NCI-H128 (cell line): ENCODE measurements at regions not wholly inside any gene's neighbourhood (a gene's known extent, or its start where the extent isn't known, plus 50 kb on each side); places are given as distances from the start of the nearest gene placed in this dataset.

Source experiments
- DNase-seq: peaks from one replicate; lab custom pipeline; 2025; ENCODE audit not compliant: unreplicated experiment; lab: John Stamatoyannopoulos, UW

DNA sequence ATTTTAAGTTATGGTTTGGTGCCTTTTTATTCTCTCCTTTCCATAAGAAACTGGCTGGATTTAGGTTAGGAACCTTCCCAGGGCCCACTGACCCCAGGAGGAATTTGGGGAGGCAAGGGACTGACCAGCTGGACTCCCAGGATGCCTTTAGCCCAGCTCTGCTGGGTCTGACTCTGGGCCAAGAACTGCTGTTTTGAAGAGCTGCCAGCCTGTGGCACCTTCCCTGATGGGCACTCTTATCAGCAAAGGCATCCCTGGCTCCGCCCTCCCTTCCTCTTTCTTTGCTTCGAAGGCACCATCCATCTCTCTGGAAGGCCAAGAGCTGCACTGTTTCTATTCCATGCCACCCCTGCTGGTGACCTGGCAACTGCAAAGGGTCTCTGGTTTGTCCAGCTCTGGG, 174.7 kb downstream of the POU4F1 start:
- DNase-seq, result no peak

DNA sequence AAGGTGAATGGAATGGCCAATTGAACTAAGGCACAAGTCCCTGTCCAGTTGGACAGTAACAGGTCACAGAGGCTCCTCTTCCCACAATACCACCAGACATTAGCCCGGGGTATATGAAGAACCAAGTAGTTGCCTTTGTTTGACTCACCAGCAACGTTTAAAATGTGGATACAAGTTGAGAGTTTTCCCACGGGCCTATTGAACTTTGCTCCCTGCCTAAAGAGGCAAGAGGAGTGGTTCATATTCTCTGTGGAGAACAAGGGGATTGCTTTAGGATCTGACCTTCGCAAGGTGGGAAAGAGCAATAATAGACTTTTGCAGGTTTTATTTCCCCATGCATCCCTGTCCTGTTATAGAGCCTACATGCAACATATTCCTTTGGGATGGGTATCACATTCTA, 177.2 kb downstream of the POU4F1 start:
- no peak for DNase-seq

DNA sequence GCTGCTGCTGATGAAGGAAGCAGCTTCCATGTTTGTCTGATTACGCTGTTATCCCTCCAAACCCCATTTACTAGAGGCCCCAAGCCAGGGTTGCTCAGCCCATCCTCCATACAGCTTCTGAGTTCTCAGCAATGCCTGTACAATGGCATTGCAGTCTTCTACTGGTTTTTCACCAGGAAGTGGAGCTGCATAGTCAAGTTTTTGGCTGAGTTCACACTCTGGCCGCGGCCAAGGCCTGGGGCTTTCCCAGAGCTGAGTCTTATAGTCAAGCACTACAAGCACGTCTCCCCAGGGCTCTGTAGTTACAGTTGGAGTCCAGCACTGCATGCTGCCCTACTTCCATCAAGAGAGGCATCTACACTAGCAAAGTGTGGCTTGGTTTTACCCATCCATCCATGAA, 182.5 kb downstream of the POU4F1 start:
- DNase-seq, result no peak

DNA sequence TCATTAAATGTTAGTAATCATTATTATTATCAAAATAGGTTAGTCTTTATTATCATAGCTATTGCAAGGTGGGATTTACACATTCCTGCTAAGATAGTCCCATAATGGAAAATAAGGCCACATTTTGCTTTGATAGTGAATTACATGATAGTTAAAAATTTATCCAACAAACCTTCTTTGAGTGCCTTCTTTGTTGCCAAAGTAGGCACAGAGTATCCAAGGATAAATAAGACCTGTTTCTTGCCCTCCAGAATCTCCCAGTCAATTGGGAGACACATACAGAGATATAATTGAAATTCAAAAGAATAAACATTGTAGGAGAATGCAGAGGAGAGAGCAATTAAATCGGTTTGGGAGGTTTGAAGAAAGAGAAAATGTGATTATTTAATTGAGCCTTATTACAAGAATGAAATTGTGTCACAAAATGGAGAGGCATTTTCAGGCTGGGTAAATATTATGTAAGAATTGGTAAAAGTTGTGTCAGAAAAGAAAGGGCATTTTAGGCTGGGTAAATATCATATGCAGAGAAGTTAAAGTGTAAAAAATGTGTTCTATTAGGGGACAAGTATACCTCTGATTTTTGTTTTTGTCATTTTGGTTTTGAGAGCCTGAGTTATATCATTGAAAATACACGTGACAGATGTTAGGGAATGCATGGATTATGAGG, 189.3 kb downstream of the POU4F1 start:
- no peak for DNase-seq

DNA sequence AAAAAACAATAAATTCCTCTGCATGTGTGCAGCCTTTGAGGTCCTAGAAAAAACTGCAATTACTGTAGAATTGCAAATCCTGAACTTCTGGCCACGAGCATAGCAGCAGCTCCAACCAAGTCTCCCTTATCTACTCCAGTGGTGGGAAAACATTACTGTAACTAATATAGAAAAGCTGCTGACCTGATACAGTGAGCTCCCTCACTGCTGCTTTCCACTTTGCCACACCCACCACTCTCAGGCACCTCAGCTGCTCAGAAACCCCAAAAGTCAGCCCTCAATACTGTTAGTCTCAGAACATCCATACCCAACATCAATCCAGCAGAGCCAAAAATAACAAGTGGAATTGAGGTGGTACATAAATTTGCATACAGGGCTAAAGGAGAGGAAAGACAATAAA, 192.5 kb downstream of the POU4F1 start:
- DNase-seq, result no peak

DNA sequence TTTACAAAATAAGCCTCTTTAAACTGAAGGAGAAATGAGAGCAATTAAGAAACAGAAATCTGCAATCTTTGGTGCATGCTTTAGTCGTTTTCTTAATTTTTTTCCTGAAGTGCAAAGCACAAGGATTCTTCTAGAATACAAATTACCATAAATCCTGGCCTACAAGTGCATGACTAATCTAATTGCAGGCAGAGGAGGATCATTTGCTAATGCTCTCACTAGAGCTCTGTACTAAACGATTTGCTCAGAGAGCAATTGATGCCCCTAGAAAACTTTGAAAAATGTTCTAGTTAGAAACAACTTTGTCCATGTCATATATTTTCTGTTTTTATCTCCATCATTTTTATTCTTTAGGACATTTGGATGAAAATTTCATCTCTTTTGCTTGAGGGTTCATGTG, 193.2 kb downstream of the POU4F1 start:
- no peak for DNase-seq

DNA sequence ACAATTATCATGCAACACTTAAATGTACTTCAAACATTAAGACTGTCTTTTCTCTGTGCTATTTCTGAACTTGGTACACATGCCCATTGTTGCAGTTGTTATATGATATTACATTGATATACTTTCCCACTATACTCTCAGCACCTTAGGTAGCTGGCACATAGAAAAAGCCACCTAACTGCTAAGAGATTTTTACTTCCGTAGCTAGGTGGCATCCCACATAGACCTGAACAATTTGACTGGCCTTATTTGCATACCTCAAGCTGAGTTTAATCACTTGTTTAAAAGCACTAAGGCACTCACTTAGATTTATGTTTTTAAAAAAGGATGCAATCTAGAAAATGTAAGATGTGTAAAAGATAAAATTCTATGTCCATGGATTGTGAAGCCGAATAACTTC, 194.2 kb downstream of the POU4F1 start:
- no peak for DNase-seq

DNA sequence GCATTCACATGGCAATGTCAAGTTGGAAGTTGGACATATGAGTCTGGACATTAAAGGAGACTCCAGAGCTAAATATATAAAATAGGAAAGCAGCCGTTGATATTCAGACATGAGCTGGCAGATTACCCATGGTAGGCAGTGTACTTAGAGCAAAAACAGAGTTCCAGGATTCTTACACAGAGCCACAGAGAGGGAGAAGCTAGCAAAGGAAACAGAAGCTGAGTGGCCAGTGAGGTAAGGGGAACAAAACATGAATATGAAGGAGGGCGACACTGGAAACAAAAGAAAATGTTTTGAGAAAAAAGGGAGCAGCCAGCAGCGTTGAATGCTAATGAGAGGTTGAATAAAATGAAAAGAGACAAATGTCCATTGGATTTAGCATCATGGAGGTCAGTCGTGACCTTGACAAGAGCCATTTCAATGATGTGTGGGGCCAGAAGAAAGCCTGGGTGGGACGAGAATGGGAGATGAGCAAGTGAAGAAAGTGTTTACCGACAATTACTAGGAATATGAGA, 198.4 kb downstream of the POU4F1 start:
- no peak for DNase-seq

DNA sequence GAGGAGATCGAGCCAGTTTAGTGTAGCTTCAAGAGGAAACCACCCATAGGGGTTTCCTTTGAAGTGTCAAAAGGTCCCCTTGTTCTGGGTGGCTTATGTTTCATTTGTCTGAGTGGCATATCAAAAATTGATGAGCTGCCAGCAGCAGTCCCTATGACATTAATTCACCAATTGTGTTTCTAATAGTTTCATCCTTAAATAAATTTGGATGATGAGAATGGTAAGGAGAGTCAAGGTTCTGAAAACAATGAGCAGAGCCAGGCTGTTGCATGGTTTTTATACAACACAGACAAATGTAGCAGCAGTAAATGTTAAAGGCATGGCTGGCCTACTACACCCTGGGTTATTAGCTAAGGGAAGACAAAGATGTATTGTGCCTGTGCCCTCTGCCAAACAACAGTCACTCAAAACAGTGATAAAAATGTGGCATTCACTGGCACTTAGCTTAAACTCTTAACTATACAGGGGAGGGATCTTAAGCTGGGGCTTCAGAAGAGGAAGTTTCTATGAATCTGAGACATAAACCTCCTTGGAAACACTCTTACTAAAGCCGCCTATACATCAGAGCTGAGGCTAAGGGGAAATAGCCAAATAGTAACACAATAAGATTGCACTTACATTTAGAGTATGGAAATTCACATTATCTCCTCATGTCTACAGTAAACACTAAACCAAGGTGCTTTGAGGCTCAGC, 200.5 kb downstream of the POU4F1 start:
- no peak for DNase-seq

DNA sequence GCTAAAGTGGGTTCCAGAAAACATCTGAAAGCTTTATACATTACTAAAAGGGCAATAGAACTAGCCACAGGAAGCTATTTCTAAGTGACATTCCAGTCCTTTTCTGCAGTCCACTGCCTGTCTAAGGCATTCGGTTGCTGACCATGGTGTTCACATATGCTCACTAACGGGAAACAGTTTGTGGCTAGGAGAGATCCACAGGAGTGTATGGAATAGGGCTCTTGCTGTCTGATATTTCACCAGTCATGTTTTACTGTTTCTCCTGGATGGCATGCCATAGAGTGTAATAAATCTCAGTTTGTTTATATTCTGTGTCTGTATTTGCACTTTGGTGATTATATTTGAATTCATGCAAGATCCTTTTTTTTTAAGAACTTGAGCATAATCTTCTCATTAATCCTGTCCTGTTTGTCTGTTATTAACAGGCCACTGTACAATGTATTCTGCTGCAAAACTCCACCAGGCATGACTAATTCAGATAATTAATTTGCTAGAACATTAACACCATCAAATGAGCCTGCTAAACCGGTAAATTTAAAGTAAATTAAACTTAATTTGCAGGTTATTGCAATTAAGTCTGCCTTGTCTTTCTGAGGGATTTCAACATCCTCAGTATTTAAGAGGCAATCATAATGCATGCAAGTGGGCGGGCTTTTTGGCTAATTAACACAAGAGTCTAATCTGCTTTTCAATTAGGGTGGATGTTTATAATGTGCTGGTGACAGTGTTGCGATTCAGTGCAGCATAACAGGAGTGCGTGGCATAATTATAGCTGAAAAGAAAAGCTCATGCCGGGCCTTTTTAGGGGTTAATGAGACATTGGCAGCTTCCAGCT, 201.3 kb downstream of the POU4F1 start:
- DNase-seq, result no peak

DNA sequence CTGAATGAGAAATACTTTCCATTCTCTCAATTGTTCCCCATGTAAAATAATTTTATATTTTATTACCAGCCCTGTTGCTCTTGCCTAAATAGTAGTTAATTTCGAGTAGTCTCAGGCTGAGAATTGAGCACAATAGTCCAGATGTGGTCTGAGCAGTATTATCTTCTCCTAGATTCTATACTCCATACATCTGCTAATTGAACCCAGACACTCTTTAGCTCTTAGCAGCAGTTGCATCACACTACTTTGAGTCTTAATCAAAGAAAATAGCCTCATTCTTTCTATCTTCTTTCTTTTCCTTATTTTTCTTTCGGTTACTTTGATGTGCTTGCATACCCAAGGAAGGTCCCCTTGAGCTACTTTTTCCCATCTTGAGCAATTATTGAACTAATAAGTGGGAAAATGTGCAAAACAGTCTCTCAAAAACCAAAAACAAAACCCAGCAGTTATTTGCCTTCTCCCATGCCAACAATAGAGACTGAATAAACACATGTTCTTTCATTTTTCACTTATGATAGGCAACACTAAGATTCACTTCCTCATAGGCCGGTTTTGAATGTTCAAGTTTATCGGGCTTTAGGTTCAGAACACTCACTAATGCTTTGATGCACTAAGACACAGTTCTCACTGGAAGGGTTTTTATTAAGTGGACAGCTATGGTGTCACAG, 204.5 kb downstream of the POU4F1 start:
- no peak for DNase-seq

DNA sequence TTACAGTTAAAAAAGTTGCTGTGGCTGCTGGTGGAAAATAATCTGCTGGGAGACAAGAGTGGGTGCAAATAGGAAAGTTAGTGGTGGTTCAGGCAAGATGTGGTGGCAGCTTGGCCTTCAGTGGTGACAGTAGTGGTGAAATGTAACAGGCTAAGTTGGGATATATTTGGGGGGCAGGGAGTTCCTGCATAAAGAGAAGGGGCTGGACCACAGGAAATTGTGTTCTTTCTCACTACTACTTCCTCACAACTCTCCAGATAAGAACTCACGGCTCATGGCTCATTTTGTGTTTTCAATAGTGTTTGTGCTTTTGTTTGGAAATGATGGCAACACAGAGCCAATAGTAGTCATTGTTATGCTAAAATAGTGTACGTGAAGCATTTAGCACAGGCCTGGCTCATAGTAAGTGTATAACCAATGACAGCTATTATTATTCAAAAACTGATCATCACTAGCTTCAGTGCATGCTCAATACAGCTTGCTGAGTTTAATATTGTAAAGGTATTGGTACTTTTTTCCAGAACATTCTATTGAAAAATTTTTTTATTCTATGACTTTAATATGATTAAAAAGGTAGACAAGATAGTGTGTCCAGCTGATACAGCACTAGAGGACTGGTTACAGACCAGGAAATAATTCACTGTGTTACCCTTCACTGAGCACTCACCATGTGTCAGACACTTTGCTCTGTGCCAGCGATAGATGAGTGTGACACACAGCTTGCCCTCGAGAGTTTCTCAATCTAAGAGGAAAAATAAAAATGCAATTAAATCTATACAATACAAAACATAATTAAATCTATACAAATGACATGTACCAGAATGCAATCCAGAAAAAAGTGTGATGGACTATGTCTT, 209.8 kb downstream of the POU4F1 start:
- DNase-seq, result no peak

DNA sequence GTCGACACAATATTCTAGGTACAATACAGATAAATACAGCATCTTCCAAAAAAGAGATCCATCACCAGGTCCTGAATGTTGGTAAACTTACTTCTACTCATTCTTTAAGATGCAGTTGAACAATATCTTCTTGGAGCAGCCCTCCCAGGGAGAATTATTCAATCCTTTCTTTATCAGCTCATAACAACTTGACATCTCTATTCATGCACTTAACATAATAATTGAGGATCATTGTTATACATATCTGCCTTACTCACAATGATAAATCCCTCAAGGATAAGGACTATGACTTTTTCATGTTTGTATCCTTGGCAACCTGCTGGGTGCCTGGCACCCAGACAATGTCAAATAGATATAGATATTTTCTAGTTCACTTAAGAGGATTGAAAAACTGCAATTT, 219.5 kb downstream of the POU4F1 start:
- DNase-seq, result no peak

DNA sequence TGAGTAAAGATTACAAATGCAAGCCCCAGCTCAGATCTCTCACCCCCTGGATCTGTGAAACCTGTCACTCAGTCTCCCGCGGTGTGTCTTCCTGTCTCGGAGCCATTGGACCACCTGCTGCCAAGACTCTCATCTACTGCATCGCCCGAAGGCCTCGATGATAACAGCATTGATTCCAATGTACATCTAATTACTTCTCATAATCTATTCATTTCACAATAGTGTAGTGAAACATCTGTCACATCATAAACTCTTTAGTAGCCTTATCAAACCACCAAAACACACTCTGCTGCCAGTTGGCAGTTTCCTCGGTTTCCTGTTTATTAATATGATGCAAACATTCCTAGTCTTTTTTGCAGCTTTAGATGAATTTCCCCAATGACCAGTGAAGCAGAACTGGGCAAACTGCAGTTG, 220.3 kb downstream of the POU4F1 start:
- no peak for DNase-seq

DNA sequence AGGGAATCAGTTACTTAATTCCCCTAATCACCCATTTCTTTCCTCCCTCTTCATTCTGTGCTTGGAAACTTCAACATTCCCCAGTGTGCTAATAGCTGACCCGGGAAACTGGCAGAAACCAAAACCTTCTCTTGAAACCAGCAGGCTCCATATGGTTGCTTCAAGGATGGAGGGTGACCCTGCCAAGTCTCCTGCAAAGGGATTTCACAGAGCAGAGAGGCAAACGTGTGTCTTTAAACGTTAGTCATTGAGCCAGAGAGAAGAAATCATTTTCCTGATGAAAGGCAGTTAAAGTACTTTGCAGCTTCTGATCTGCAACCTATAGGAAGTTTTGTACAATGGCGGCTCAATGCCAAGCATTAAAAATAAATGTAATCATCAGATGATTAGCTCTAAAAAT, 220.9 kb downstream of the POU4F1 start:
- no peak for DNase-seq

DNA sequence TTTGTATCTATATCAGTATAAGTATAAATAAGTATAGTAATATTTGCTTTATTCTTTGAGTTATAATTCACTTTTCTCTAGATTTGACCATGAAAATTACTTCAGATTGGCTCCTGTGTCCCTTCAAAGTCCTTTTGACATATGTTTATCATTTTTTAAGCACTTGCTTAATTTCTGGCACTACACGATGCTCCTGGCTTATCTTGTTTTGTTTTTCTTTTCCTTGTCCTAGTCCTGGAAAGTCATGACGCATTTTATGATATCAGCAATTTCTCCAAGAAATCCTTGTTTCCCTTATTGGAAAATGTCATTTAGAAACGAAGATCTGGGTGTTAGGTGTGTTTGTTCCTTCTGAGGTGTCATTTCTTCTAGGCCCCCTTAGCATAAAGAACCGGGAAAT, 226.5 kb downstream of the POU4F1 start:
- no peak for DNase-seq

DNA sequence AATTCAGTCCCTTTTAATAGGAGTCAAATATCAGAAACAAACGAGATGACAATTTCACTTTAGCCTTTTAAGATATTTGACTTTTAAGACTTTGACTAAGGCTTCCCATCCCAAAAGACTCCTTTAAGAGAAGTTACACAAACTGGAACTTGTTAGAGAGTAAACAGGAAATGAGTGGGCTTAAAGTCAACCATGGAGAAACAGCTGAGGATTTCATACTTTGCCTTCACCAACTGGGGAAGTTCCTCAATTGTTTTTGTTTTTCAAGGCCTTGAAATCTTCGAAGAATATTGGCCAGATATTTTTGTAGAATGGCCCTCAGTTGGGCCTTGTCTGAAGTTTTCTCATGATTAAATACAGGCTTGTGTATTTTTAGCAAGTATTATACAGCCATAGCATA, 227.3 kb downstream of the POU4F1 start:
- DNase-seq, result no peak

DNA sequence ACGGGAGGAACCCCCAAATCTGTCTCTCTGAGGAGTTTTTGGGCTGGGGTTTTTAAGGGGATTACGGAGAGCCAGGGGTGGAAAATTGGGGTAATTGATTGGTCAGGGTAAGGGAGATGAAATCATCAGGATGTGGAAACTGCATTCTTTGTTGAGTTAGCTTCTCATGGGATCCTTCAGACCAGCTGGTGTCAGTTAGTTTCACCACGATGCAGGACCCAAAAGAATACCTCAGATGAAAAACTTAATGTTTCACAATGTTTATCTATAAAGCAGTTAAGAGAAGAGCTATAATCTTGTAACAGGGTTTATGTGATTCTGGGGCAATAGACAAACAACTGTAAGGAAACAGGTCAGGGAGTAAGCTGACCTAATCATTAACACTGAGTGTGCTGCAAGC, 230.8 kb downstream of the POU4F1 start:
- DNase-seq, result no peak

DNA sequence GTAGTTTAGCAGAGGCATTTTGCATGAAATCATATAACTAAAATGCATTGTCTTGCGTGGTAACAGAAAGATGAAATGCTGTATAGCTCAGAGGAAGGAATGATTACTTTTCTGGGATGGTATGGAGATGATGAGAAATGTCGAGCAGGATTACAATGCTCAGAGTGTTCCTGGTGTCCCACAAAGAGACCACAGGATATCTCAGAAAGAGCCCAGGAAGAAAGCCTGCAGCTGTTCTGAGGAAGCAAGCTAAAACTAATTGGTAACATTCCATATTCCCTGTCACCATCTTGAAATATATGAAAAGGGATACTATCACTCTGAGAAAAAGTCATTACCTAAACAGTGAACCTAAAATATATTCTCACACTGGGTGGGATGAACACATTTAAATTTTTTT, 233.1 kb downstream of the POU4F1 start:
- no peak for DNase-seq

DNA sequence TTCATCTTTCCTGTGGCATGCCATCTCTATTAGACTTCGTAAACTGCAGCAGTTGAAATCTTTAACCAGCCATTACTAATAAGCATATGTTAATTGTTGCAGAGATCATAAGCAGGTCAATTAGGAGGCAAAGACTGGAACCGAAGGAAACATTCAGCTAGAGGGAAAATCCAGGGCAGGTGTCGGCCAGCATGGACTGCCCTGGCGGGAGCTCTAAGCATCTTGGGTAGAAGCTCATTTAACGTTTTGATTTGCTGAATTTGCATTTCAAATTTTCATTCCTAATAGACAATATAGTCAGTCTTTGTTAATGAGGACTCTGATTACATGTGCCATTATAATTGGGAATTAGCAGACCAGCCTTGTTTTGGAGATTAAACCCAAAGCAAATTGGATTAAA, 238.6 kb downstream of the POU4F1 start:
- no peak for DNase-seq
